OCI-LY7 (cell line): ENCODE measurements at regions not wholly inside any gene's neighbourhood (a gene's known extent, or its start where the extent isn't known, plus 50 kb on each side); places are given as distances from the start of the nearest gene placed in this dataset.

Experiments
- BruUV-seq: library from RNA; stranded (reverse); fragments of 400-500 nt; replicated peaks from 2 replicates; lab custom pipeline; 2021; lab: Mats Ljungman, UMichigan
- CTCF ChIA-PET: fragments of 300-600 bp; sonication (Branson Sonifier 250); formaldehyde crosslinking; loops from one replicate; lab custom pipeline; 2022; ENCODE audit warnings: antibody characterized with exemption; ENCODE audit not compliant: unreplicated experiment; lab: Charles Lee
- POLR2A ChIA-PET: fragments of 300-600 bp; sonication (Branson Sonifier 250); formaldehyde crosslinking; loops from one replicate; lab custom pipeline; 2022; ENCODE audit warnings: antibody characterized with exemption; lab: Charles Lee
- DNase-seq: peaks from one replicate; pipeline ENCODE4 v3.0.0-alpha.2; 2015; ENCODE audit warnings: low spot score
- H2AFZ ChIP-seq: fragments of 200-600 bp; sonication (generic), shearing (Covaris generic); 2 replicates; pipeline ENCODE4 v1.6.1; 2014; ENCODE audit warnings: mild to moderate bottlenecking, antibody characterized with exemption, low read length, moderate library complexity
- H3K27ac ChIP-seq: fragments of 200-600 bp; sonication (generic); 2 replicates; pipeline ENCODE4 v1.5.1; 2014; ENCODE audit warnings: mixed run types, low read depth, mild to moderate bottlenecking, moderate library complexity, low read length, inconsistent platforms; ENCODE audit not compliant: poor library complexity, severe bottlenecking
- H3K36me3 ChIP-seq: fragments of 200-600 bp; sonication (generic); 2 replicates; pipeline ENCODE4 v1.6.1; 2014; ENCODE audit warnings: mild to moderate bottlenecking, antibody characterized with exemption, low read length, moderate library complexity, mixed read lengths; ENCODE audit not compliant: insufficient read depth
- H3K4me1 ChIP-seq: fragments of 200-600 bp; sonication (generic); 2 replicates; pipeline ENCODE4 v1.5.1; 2014; ENCODE audit warnings: mild to moderate bottlenecking, low read length; ENCODE audit not compliant: insufficient read depth, poor library complexity, severe bottlenecking
- H3K4me2 ChIP-seq: fragments of 200-600 bp; sonication (generic); 2 replicates; pipeline ENCODE4 v1.6.1; 2014; ENCODE audit warnings: mild to moderate bottlenecking, low read length
- H3K4me3 ChIP-seq: fragments of 200-600 bp; sonication (generic); 2 replicates; pipeline ENCODE4 v1.5.1; 2014; ENCODE audit warnings: mild to moderate bottlenecking, low read depth, low read length; ENCODE audit not compliant: poor library complexity, severe bottlenecking
- H3K79me2 ChIP-seq: fragments of 200-600 bp; sonication (generic); 2 replicates; pipeline ENCODE4 v1.6.1; 2016; ENCODE audit warnings: low read depth, mild to moderate bottlenecking, low read length, moderate library complexity, mixed read lengths; ENCODE audit not compliant: insufficient read depth
- H3K9me2 ChIP-seq: fragments of 200-600 bp; sonication (generic); 2 replicates; pipeline ENCODE4 v1.6.1; 2016; ENCODE audit warnings: mild to moderate bottlenecking, low read length, mixed read lengths; ENCODE audit not compliant: insufficient read depth
- H3K9me3 ChIP-seq: fragments of 200-600 bp; sonication (generic); 2 replicates; pipeline ENCODE4 v1.6.1; 2014; ENCODE audit warnings: mild to moderate bottlenecking, mixed run types, low read length, mixed read lengths
- H4K20me1 ChIP-seq: fragments of 200-600 bp; sonication (generic); 2 replicates; pipeline ENCODE4 v1.6.1; 2014; ENCODE audit warnings: mild to moderate bottlenecking, antibody characterized with exemption, low read length, moderate library complexity, mixed read lengths; ENCODE audit not compliant: insufficient read depth
- CTCF ChIP-seq: fragments of 200-600 bp; sonication (generic); conservative IDR thresholded peaks from 2 replicates; pipeline ENCODE4 v1.5.1; 2014; ENCODE audit warnings: mild to moderate bottlenecking, antibody characterized with exemption, low read length, moderate library complexity, mixed read lengths
- EZH2phosphoT487 ChIP-seq: fragments of 200-600 bp; sonication (generic); IDR thresholded peaks from 2 replicates; pipeline ENCODE4 v1.6.1; 2018; ENCODE audit warnings: low read depth, borderline replicate concordance, mild to moderate bottlenecking, mixed run types, antibody characterized with exemption, low read length, moderate library complexity, mixed read lengths
- intact Hi-C: fragments of 100-400 bp; cut with micrococcal nuclease; formaldehyde crosslinking; loops from one replicate; pipeline ENCODE4 v1.10.0; 2022; ENCODE audit not compliant: unreplicated experiment

- Histone ChIP-seq H3K9me2 (no peaks in the 10 kb centered on the region), H4K20me1 (no peaks in the 10 kb centered on the region), H3K27ac (no peak overlapping the region), H3K9me3 (no peaks in the 10 kb centered on the region), H3K4me3 (no peak overlapping the region), H3K36me3 (no peaks in the 10 kb centered on the region), H2AFZ (no peak overlapping the region), H3K4me2 (no peak overlapping the region), H3K79me2 (no peaks in the 10 kb centered on the region), H3K4me1 (no peaks in the 10 kb centered on the region)
- intact Hi-C loops, result no loop called here
- ChIA-PET POLR2A (no interaction called here), CTCF (no interaction called here)
- TF ChIP-seq CTCF, result no peak
- no peak for TF ChIP-seq EZH2phosphoT487
- no peak for DNase-seq
- no TSS peak for BruUV-seq
Observed at GRCh38 chr9:8085986-8086385, 286.4 kb upstream of the DMAC1 start.

- H3K4me2 ChIP-seq, result no peak overlapping the region
- intact Hi-C loops, result no loop called here
- ChIA-PET POLR2A (no interaction called here), CTCF (no interaction called here)
- no TSS peak for BruUV-seq
- H3K4me3 ChIP-seq, result no peak overlapping the region
- no peaks in the 10 kb centered on the region for H3K4me1 ChIP-seq
- DNase-seq, result no peak
- TF ChIP-seq EZH2phosphoT487 (no peak), CTCF (no peak)
- no peaks in the 10 kb centered on the region for H4K20me1 ChIP-seq
- no peak overlapping the region for H2AFZ ChIP-seq
- no peaks in the 10 kb centered on the region for H3K36me3 ChIP-seq
- no peaks in the 10 kb centered on the region for H3K9me2 ChIP-seq
- no peak overlapping the region for H3K27ac ChIP-seq
- no peaks in the 10 kb centered on the region for H3K9me3 ChIP-seq
- H3K79me2 ChIP-seq, result no peaks in the 10 kb centered on the region
Observed at GRCh38 chr9:8078641-8079140, 279.1 kb upstream of the DMAC1 start.

GRCh38 chr9:8074713-8075286 is 275.2 kb upstream of the DMAC1 start:
- no peak overlapping the region for H3K4me3 ChIP-seq
- CTCF ChIA-PET, result no interaction called here
- no peaks in the 10 kb centered on the region for H3K36me3 ChIP-seq
- intact Hi-C loops, result no loop called here
- no peaks in the 10 kb centered on the region for H3K4me1 ChIP-seq
- no peak overlapping the region for H3K4me2 ChIP-seq
- H4K20me1 ChIP-seq, result no peaks in the 10 kb centered on the region
- H3K79me2 ChIP-seq, result no peaks in the 10 kb centered on the region
- POLR2A ChIA-PET, result no interaction called here
- no peaks in the 10 kb centered on the region for H3K9me2 ChIP-seq
- DNase-seq, result no peak
- H3K27ac ChIP-seq, result no peak overlapping the region
- no peaks in the 10 kb centered on the region for H3K9me3 ChIP-seq
- no peak overlapping the region for H2AFZ ChIP-seq
- BruUV-seq, result no TSS peak
- TF ChIP-seq EZH2phosphoT487, result no peak
- no peak for TF ChIP-seq CTCF
